ENCODE measurements at regions not wholly inside any gene's neighbourhood (a gene's known extent, or its start where the extent isn't known, plus 50 kb on each side); places are given as distances from the start of the nearest gene placed in this dataset.
"Not testable (repeated sequence)": the region's sequence is repeated elsewhere in the genome, so short reads cannot be mapped to it uniquely, and the experiment has no call there.

GRCh38 chr5:94102849-94103248, 361.4 kb upstream of the POU5F2 start:
- no peaks in the 10 kb centered on the region for H4K20me1 ChIP-seq (replicated peaks; ENCODE audit: insufficient read depth)
- Mint-ChIP-seq H3K4me3 (no peak overlapping the region), H3K4me1 (no peaks in the 10 kb centered on the region), H3K9me3 (peaks cover 18% of the 10 kb centered on the region; the same call in 2 of the 3 replicates), H3K36me3 (ENCODE audit: low read depth) (peaks cover 6% of the 10 kb centered on the region; the same call in 1 of the 3 replicates), H3K27me3 (ENCODE audit: insufficient read depth, low read depth, poor library complexity) (peaks cover 1% of the 10 kb centered on the region), H3K27ac (no peak overlapping the region)
- no peaks in the 10 kb centered on the region for H3K36me3 ChIP-seq (ENCODE audit: insufficient read depth)
- H3K4me1 ChIP-seq (ENCODE audit: insufficient read depth): no peaks in the 10 kb centered on the region
- H3K79me2 ChIP-seq (replicated peaks; ENCODE audit: insufficient read depth): peaks cover 3% of the 10 kb centered on the region; the same call in 1 of the 2 replicates
- DNase-seq (ENCODE audit: low spot score) (no peak), ATAC-seq (no peak)
- H3K27me3 ChIP-seq (ENCODE audit: insufficient read depth): no peaks in the 10 kb centered on the region
- H2AFZ ChIP-seq: no peak overlapping the region
- no peaks in the 10 kb centered on the region for H3K9me2 ChIP-seq (ENCODE audit: insufficient read depth)
- TF ChIP-seq NANOG (IDR thresholded peaks at IDR 0.05; ENCODE audit: borderline replicate concordance) (no peak), ZNF114 (CRISPR knock-in tag; IDR thresholded peaks at IDR 0.05) (no peak)
- TF ChIP-seq, protein P1, sequence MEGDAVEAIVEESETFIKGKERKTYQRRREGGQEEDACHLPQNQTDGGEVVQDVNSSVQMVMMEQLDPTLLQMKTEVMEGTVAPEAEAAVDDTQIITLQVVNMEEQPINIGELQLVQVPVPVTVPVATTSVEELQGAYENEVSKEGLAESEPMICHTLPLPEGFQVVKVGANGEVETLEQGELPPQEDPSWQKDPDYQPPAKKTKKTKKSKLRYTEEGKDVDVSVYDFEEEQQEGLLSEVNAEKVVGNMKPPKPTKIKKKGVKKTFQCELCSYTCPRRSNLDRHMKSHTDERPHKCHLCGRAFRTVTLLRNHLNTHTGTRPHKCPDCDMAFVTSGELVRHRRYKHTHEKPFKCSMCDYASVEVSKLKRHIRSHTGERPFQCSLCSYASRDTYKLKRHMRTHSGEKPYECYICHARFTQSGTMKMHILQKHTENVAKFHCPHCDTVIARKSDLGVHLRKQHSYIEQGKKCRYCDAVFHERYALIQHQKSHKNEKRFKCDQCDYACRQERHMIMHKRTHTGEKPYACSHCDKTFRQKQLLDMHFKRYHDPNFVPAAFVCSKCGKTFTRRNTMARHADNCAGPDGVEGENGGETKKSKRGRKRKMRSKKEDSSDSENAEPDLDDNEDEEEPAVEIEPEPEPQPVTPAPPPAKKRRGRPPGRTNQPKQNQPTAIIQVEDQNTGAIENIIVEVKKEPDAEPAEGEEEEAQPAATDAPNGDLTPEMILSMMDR (conservative IDR thresholded peaks at IDR 0.05; ENCODE audit: low read depth in 2 of 2): no peak
- no peak overlapping the region for H3K27ac ChIP-seq (ENCODE audit: low read depth)
- H3K4me2 ChIP-seq: no peak overlapping the region
- no peaks in the 10 kb centered on the region for H3F3A ChIP-seq (replicated peaks; ENCODE audit: low read depth)
- no peak overlapping the region for H3K4me3 ChIP-seq

DNA sequence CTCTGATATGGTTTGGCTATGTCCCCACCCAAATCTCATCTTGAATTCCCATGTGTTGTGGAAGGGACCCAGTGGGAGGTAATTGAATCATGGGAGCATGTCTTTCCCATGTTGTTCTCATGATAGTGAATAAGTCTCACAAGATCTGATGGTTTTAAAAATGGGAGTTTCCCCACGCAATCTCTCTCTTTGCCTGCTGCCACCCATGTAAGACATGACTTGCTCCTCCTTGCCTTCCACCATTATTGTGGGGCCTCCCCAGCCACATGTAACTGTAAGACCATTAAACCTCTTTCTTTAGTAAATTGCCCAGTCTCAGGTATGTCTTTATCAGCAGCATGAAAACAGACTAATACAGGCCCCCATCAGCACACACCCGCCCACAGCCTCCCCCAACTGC, 356.0 kb upstream of the POU5F2 start:
- ATAC-seq; H2AFZ ChIP-seq; H3K79me2 ChIP-seq (replicated peaks; ENCODE audit: insufficient read depth); H3K27me3 ChIP-seq (ENCODE audit: insufficient read depth); H3F3A ChIP-seq (replicated peaks; ENCODE audit: low read depth); H3K36me3 ChIP-seq (ENCODE audit: insufficient read depth); H3K4me1 ChIP-seq (ENCODE audit: insufficient read depth); H3K27ac ChIP-seq (ENCODE audit: low read depth); H3K4me1 Mint-ChIP-seq; H3K4me3 Mint-ChIP-seq; H3K27me3 Mint-ChIP-seq (ENCODE audit: insufficient read depth, low read depth, poor library complexity); H3K36me3 Mint-ChIP-seq (ENCODE audit: low read depth); H3K4me2 ChIP-seq; H3K4me3 ChIP-seq; DNase-seq (ENCODE audit: low spot score); H3K9me3 Mint-ChIP-seq; H3K9me2 ChIP-seq (ENCODE audit: insufficient read depth); H3K27ac Mint-ChIP-seq; H4K20me1 ChIP-seq (replicated peaks; ENCODE audit: insufficient read depth): not testable (repeated sequence)

DNA sequence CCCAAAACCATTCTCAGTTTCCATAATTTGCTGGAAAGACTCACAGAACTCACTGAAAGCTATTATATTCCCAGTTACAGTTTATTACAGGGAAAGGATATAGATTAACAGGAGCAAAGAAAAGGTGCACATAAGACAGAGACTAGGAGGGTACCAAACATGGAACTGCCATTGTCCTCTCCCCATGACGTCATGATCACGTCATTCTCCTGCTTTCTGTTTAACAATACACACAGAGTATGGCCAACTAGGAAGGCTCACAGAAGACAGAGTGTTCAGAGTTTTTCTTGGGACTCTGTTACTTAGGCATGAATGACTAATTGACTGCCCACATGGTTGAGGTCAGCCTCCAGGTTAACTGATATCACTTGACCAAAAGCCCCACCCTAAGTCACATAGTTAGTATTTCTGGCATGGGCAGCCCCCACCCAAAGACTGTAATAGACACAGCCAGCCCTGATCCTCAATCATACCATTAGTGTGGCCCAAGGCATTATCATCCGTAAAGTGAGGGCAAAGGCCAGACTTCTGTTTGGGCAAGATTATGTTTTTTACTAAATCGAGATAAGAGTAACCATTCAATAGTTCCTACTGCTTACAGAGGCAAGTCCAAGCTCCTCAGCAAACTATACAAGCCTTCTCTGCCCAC, 353.5 kb upstream of the POU5F2 start:
- Histone ChIP-seq H3K27me3 (ENCODE audit: insufficient read depth) (no peaks in the 10 kb centered on the region), H3F3A (replicated peaks; ENCODE audit: low read depth) (no peaks in the 10 kb centered on the region), H3K4me3 (no peak overlapping the region), H3K36me3 (ENCODE audit: insufficient read depth) (no peaks in the 10 kb centered on the region), H4K20me1 (replicated peaks; ENCODE audit: insufficient read depth) (no peaks in the 10 kb centered on the region), H2AFZ (no peak overlapping the region), H3K79me2 (replicated peaks; ENCODE audit: insufficient read depth) (0 out of 2 replicates have a peak, but pooled peaks cover 3% of the 10 kb centered on the region), H3K4me1 (ENCODE audit: insufficient read depth) (no peaks in the 10 kb centered on the region), H3K4me2 (no peak overlapping the region), H3K27ac (ENCODE audit: low read depth) (no peak overlapping the region), H3K9me2 (ENCODE audit: insufficient read depth) (no peaks in the 10 kb centered on the region; the same call in 1 of the 2 replicates)
- no peak for DNase-seq (ENCODE audit: low spot score)
- ATAC-seq: no peak
- H3K36me3 Mint-ChIP-seq (ENCODE audit: low read depth): no peaks in the 10 kb centered on the region; the same call in 2 of the 3 replicates
- peaks cover 3% of the 10 kb centered on the region for H3K27me3 Mint-ChIP-seq (ENCODE audit: insufficient read depth, low read depth, poor library complexity)
- H3K9me3 Mint-ChIP-seq: peaks cover 6% of the 10 kb centered on the region; the same call in 2 of the 3 replicates
- no peak overlapping the region for H3K4me3 Mint-ChIP-seq
- no peak overlapping the region for H3K27ac Mint-ChIP-seq
- H3K4me1 Mint-ChIP-seq: peaks cover 2% of the 10 kb centered on the region; the same call in 2 of the 3 replicates
- no peak for TF ChIP-seq STAT1 (IDR thresholded peaks at IDR 0.05; ENCODE audit: unreplicated experiment)
- TF ChIP-seq, protein P2, sequence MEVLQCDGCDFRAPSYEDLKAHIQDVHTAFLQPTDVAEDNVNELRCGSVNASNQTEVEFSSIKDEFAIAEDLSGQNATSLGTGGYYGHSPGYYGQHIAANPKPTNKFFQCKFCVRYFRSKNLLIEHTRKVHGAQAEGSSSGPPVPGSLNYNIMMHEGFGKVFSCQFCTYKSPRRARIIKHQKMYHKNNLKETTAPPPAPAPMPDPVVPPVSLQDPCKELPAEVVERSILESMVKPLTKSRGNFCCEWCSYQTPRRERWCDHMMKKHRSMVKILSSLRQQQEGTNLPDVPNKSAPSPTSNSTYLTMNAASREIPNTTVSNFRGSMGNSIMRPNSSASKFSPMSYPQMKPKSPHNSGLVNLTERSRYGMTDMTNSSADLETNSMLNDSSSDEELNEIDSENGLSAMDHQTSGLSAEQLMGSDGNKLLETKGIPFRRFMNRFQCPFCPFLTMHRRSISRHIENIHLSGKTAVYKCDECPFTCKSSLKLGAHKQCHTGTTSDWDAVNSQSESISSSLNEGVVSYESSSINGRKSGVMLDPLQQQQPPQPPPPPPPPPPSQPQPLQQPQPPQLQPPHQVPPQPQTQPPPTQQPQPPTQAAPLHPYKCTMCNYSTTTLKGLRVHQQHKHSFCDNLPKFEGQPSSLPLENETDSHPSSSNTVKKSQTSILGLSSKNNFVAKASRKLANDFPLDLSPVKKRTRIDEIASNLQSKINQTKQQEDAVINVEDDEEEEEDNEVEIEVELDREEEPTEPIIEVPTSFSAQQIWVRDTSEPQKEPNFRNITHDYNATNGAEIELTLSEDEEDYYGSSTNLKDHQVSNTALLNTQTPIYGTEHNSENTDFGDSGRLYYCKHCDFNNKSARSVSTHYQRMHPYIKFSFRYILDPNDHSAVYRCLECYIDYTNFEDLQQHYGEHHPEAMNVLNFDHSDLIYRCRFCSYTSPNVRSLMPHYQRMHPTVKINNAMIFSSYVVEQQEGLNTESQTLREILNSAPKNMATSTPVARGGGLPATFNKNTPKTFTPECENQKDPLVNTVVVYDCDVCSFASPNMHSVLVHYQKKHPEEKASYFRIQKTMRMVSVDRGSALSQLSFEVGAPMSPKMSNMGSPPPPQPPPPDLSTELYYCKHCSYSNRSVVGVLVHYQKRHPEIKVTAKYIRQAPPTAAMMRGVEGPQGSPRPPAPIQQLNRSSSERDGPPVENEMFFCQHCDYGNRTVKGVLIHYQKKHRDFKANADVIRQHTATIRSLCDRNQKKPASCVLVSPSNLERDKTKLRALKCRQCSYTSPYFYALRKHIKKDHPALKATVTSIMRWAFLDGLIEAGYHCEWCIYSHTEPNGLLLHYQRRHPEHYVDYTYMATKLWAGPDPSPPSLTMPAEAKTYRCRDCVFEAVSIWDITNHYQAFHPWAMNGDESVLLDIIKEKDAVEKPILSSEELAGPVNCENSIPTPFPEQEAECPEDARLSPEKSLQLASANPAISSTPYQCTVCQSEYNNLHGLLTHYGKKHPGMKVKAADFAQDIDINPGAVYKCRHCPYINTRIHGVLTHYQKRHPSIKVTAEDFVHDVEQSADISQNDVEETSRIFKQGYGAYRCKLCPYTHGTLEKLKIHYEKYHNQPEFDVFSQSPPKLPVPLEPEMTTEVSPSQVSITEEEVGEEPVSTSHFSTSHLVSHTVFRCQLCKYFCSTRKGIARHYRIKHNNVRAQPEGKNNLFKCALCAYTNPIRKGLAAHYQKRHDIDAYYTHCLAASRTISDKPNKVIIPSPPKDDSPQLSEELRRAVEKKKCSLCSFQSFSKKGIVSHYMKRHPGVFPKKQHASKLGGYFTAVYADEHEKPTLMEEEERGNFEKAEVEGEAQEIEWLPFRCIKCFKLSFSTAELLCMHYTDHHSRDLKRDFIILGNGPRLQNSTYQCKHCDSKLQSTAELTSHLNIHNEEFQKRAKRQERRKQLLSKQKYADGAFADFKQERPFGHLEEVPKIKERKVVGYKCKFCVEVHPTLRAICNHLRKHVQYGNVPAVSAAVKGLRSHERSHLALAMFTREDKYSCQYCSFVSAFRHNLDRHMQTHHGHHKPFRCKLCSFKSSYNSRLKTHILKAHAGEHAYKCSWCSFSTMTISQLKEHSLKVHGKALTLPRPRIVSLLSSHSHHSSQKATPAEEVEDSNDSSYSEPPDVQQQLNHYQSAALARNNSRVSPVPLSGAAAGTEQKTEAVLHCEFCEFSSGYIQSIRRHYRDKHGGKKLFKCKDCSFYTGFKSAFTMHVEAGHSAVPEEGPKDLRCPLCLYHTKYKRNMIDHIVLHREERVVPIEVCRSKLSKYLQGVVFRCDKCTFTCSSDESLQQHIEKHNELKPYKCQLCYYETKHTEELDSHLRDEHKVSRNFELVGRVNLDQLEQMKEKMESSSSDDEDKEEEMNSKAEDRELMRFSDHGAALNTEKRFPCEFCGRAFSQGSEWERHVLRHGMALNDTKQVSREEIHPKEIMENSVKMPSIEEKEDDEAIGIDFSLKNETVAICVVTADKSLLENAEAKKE (CRISPR knock-in tag; IDR thresholded peaks at IDR 0.05): no peak
- TF ChIP-seq EZH2 (IDR thresholded peaks at IDR 0.05; ENCODE audit: low read depth, unreplicated experiment): no peak
- no peak for TF ChIP-seq ZNF114 (CRISPR knock-in tag; IDR thresholded peaks at IDR 0.05)
- TF ChIP-seq JUNB (IDR thresholded peaks at IDR 0.05; ENCODE audit: unreplicated experiment): no peak
